Epidermal melanocyte (primary cell): ENCODE measurements at regions not wholly inside any gene's neighbourhood (a gene's known extent, or its start where the extent isn't known, plus 50 kb on each side); places are given as distances from the start of the nearest gene placed in this dataset.

ENCODE experiments used
- DNase-seq: peaks from one replicate; pipeline ENCODE4 v3.0.0; 2011; ENCODE audit warnings: low spot score; ENCODE audit not compliant: insufficient read length

GRCh38 chr4:123564758-123565346, 168.3 kb downstream of the SPRY1 start:
- peak; percentile 79 for DNase-seq

- no peak for DNase-seq
These were observed 172.3 kb downstream of the SPRY1 start for GRCh38 chr4:123568936-123569335.

- no peak for DNase-seq
These were observed 172.9 kb downstream of the SPRY1 start for GRCh38 chr4:123569541-123569940.

GRCh38 chr4:123573866-123574508, 177.4 kb downstream of the SPRY1 start:
- DNase-seq: no peak

GRCh38 chr4:123575291-123575690, 178.7 kb downstream of the SPRY1 start:
- no peak for DNase-seq

GRCh38 chr4:123577225-123577906, 180.8 kb downstream of the SPRY1 start:
- DNase-seq: no peak

GRCh38 chr4:123578276-123579029, 181.9 kb downstream of the SPRY1 start:
- no peak for DNase-seq

- DNase-seq: no peak
These were observed 183.4 kb downstream of the SPRY1 start for GRCh38 chr4:123579961-123580360.

GRCh38 chr4:123580981-123581664, 184.5 kb downstream of the SPRY1 start:
- no peak for DNase-seq

GRCh38 chr4:123581802-123582201, 185.2 kb downstream of the SPRY1 start:
- DNase-seq: no peak

- DNase-seq: no peak
These were observed 186.4 kb downstream of the SPRY1 start for GRCh38 chr4:123583043-123583442.

GRCh38 chr4:123585111-123585510, 188.5 kb downstream of the SPRY1 start:
- no peak for DNase-seq

GRCh38 chr4:123587983-123588494, 191.4 kb downstream of the SPRY1 start:
- peak; percentile 29 for DNase-seq

GRCh38 chr4:123588631-123589241, 192.1 kb downstream of the SPRY1 start:
- DNase-seq: no peak

- DNase-seq: no peak
These were observed 192.7 kb downstream of the SPRY1 start for GRCh38 chr4:123589301-123589700.

- no peak for DNase-seq
These were observed 195.3 kb downstream of the SPRY1 start for GRCh38 chr4:123591875-123592274.

- no peak for DNase-seq
These were observed 197.1 kb downstream of the SPRY1 start for GRCh38 chr4:123593655-123594054.

GRCh38 chr4:123596805-123597204, 200.2 kb downstream of the SPRY1 start:
- DNase-seq: no peak

GRCh38 chr4:123597586-123597985, 201.0 kb downstream of the SPRY1 start:
- no peak for DNase-seq

- DNase-seq: no peak
These were observed 201.7 kb downstream of the SPRY1 start for GRCh38 chr4:123598331-123598730.
